ENCODE measurements at regions not wholly inside any gene's neighbourhood (a gene's known extent, or its start where the extent isn't known, plus 50 kb on each side); places are given as distances from the start of the nearest gene placed in this dataset.

- no peak for DNase-seq (ENCODE audit: low spot score in 2 of 2)
- 63% methylated on average over 1 of the region's 1 CpG for WGBS, 2 donors
- no peak overlapping the region for H3K4me3 ChIP-seq (ENCODE audit: low read depth, poor library complexity, severe bottlenecking)
- intact Hi-C loops (cut with DNase I; ENCODE audit: low total_unique reads) = no loop called here
- TF ChIP-seq CTCF (IDR thresholded peaks at IDR 0.05) (no peak), POLR2A (IDR thresholded peaks at IDR 0.05) (no peak)
These were observed 175.8 kb downstream of the KCNRG start for GRCh38 chr13:50191004-50191403.

GRCh38 chr13:50192272-50192813 lies 177.1 kb downstream of the KCNRG start:
- WGBS, 2 donors = 72 to 76% methylated on average over 1 of the region's 1 CpG
- intact Hi-C loops (cut with DNase I; ENCODE audit: low total_unique reads) = no loop called here
- H3K4me3 ChIP-seq (ENCODE audit: low read depth, poor library complexity, severe bottlenecking) = no peak overlapping the region
- no peak for DNase-seq (ENCODE audit: low spot score in 2 of 2)
- no peak for TF ChIP-seq CTCF (IDR thresholded peaks at IDR 0.05)
- no peak for TF ChIP-seq POLR2A (IDR thresholded peaks at IDR 0.05)

GRCh38 chr13:50195045-50195444 lies 179.8 kb downstream of the KCNRG start:
- 72% methylated on average over 4 of the region's 4 CpGs for WGBS, 2 donors
- DNase-seq (ENCODE audit: low spot score in 2 of 2) = no peak
- intact Hi-C loops (cut with DNase I; ENCODE audit: low total_unique reads) = no loop called here
- no peak overlapping the region for H3K4me3 ChIP-seq (ENCODE audit: low read depth, poor library complexity, severe bottlenecking)
- TF ChIP-seq CTCF (IDR thresholded peaks at IDR 0.05) (no peak), POLR2A (IDR thresholded peaks at IDR 0.05) (no peak)

GRCh38 chr13:50196118-50196517 lies 180.9 kb downstream of the KCNRG start:
- no peak for DNase-seq (ENCODE audit: low spot score in 2 of 2)
- no peak overlapping the region for H3K4me3 ChIP-seq (ENCODE audit: low read depth, poor library complexity, severe bottlenecking)
- no peak for TF ChIP-seq POLR2A (IDR thresholded peaks at IDR 0.05)
- TF ChIP-seq CTCF (IDR thresholded peaks at IDR 0.05) = no peak
- WGBS, 2 donors = 74 to 76% methylated on average over 3 of the region's 3 CpGs
- intact Hi-C loops (cut with DNase I; ENCODE audit: low total_unique reads) = no loop called here

GRCh38 chr13:50197705-50198104 lies 182.5 kb downstream of the KCNRG start:
- TF ChIP-seq CTCF (IDR thresholded peaks at IDR 0.05) = no peak
- DNase-seq (ENCODE audit: low spot score in 2 of 2) = no peak
- H3K4me3 ChIP-seq (ENCODE audit: low read depth, poor library complexity, severe bottlenecking) = no peak overlapping the region
- intact Hi-C loops (cut with DNase I; ENCODE audit: low total_unique reads) = no loop called here
- 68 to 76% methylated on average over 2 of the region's 2 CpGs for WGBS, 2 donors

- intact Hi-C loops (cut with DNase I; ENCODE audit: low total_unique reads) = no loop called here
These were observed 183.3 kb downstream of the KCNRG start for GRCh38 chr13:50198508-50198907.

More at GRCh38 chr13:50198508-50198907, 183.3 kb downstream of the KCNRG start:
- 61 to 65% methylated on average over 2 of the region's 2 CpGs for WGBS, 2 donors
- H3K4me3 ChIP-seq (ENCODE audit: low read depth, poor library complexity, severe bottlenecking) = no peak overlapping the region
- TF ChIP-seq POLR2A (IDR thresholded peaks at IDR 0.05) (no peak), CTCF (IDR thresholded peaks at IDR 0.05) (no peak)
- DNase-seq (ENCODE audit: low spot score in 2 of 2) = no peak

Measured in lower leg skin (tissue), 4 donors.